ENCODE measurements at regions not wholly inside any gene's neighbourhood (a gene's known extent, or its start where the extent isn't known, plus 50 kb on each side); places are given as distances from the start of the nearest gene placed in this dataset.
"Not testable (repeated sequence)": the region's sequence is repeated elsewhere in the genome, so short reads cannot be mapped to it uniquely, and the experiment has no call there.

DNA sequence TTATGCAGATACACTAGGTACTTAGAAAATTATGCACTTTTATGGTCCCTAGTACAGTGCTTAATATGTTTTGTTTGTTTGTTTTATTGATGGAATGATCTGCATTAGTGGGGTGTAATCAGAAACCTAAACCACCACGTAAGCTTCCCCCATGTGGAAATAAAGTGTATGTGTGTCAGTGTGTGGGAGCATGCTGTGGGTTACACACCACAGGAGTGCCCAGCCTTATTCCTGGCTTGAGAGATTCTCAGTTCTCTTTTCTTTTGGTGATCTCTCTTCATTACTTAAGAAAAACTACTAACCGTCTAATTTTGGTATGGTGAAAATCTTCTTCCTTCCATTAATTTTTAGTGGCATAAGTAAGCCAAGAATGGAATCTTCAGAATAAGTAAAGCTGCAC is 398.6 kb downstream of the DCDC2C start:
- TF ChIP-seq, protein P1, sequence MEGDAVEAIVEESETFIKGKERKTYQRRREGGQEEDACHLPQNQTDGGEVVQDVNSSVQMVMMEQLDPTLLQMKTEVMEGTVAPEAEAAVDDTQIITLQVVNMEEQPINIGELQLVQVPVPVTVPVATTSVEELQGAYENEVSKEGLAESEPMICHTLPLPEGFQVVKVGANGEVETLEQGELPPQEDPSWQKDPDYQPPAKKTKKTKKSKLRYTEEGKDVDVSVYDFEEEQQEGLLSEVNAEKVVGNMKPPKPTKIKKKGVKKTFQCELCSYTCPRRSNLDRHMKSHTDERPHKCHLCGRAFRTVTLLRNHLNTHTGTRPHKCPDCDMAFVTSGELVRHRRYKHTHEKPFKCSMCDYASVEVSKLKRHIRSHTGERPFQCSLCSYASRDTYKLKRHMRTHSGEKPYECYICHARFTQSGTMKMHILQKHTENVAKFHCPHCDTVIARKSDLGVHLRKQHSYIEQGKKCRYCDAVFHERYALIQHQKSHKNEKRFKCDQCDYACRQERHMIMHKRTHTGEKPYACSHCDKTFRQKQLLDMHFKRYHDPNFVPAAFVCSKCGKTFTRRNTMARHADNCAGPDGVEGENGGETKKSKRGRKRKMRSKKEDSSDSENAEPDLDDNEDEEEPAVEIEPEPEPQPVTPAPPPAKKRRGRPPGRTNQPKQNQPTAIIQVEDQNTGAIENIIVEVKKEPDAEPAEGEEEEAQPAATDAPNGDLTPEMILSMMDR (IDR thresholded peaks at IDR 0.05; ENCODE audit: extremely low read depth, missing control alignments) = no peak
- no peak for DNase-seq (ENCODE audit: low spot score)

DNA sequence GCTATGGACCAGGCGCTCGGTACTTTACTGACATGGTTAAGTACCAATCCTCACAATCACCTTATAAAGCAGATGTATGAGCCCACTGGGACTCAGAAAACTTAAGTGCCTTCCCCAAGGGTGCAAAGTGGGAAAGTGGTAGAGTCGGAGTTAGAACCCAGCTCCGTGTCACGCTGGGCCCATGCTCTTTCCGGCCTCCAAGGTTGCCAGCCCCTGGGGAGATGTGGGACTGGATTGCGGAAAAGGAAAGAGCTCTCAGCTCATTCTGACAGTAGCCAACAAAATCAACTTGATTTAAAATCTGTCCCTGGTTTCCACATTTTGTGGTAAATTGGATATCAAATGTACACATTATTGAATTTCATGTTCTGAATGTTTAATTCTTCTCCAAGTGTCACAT is 403.8 kb downstream of the DCDC2C start:
- TF ChIP-seq, protein P1 (IDR thresholded peaks at IDR 0.05; ENCODE audit: extremely low read depth, missing control alignments) = no peak
- no peak for DNase-seq (ENCODE audit: low spot score)

DNA sequence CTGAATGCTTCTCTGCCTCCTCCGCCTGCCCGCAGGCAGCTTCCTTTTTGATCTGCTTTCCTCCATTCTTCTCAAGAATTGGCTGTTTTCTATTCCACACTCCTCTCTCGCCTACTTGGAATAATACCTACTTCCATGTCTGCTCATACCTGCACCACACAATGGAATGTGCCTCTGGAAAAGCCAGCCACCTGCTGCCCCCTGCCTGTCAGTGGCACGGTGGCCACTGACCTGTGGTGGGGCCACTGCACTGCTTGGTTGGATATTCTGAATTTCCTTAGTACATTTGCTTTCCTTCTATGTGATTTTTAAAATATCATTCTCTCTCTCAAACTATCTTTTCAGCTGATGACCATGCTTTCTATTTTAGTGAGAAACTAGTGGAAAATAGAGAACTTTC is 406.9 kb downstream of the DCDC2C start:
- TF ChIP-seq, protein P1 (IDR thresholded peaks at IDR 0.05; ENCODE audit: extremely low read depth, missing control alignments) = no peak
- no peak for DNase-seq (ENCODE audit: low spot score)

DNA sequence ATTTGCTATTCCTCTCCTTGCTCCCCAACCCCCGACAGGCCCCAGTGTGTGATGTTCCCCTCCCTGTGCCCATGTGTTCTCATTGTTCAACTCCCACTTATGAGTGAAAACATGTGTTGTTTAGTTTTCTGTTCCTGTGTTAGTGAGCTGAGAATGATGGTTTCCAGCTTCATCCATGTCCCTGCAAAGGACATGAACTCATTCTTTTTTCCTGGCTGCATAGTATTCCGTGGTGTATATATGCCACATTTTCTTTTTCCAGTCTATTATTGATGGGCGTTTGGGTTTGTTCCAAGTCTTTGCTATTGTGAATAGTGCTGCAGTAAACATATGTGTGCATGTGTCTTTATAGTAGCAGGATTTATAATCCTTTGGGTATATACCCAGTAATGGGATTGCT is 412.1 kb downstream of the DCDC2C start:
- not testable (repeated sequence) for DNase-seq (ENCODE audit: low spot score)

DNA sequence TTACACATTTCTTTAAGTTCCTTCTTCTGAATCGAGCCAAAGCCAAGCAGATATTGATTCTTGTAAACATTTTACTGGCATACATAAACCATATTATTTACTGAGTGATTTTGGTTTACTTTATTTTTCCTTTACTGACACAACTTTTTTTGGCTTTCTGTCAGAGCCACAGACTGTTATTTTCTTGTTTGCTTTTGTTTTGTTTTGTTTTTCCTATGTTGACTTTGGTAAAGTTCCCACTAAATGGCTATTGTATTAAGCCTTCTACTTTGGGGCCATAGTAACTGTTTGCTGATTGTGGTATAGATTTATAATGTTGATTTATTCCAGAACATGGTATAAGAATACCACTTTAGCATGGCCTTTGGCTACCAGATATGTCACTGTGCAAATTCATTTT is 419.4 kb downstream of the DCDC2C start:
- TF ChIP-seq, protein P1 (IDR thresholded peaks at IDR 0.05; ENCODE audit: extremely low read depth, missing control alignments) = no peak
- no peak for DNase-seq (ENCODE audit: low spot score)

DNA sequence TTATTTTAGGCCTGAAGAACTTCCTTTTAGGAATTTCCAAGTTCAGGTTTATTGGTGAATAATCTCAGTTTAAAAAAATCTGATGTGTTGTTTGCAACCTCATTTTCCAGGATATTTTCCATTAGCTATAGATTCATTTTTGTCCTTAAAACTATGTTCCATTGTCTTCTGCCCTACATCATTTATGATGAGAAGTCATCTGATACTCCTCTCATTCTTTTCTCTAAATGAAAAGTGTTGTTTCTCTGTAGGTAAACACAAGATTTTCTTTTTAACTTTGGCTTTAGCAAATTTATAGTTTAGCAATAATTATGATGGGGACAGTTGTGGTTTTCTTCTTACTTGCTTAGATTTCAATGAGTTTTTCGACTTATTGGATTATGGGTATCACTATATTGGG is 427.3 kb downstream of the DCDC2C start:
- TF ChIP-seq, protein P1 (IDR thresholded peaks at IDR 0.05; ENCODE audit: extremely low read depth, missing control alignments) = no peak

DNA sequence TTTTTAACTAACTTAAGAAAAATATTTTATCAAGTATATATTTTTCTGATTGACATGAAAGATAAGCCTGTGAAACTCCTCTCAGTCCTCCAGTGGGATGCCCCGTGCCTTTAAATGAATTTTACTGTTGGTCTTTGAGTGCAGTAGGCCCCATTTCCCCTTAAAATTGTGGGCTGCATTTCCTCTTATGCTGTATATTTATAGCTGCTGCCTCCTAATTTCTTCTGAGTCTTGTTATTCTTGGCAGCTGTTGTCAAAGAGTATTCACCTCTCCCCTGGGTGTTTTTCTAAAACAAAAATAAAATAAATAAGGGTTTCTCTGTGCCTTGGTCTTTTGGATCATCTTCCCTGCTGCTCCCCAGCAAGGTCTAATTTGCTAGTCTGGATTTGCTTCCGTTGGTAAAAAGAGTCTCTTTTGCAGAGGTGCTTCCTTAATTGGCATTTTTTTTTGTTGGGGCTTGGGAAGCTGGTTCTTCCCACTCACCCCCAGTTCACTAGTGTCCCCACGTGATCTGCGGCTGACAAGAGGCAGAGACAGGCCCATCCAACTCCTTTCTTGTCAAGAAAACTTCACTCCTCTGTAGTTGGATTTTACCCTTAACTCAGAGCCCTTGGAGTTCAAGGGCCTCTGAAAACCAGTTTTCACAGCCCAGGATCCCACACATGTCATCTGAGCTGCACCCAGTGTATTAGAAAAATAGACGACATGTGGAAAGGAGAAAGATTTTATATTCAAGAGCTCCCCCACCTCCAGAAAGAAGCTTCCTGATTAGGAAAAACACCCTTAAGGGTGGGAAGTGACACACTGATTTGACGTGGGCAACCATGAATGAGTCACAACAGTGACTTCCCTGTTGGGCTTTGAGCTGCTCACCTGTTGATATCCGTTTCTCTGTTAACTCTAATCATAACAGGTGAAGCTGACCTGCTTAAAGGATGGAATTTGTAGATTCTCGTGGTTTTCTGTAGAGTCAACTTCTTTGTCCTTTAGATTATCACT is 431.5 kb downstream of the DCDC2C start:
- TF ChIP-seq, protein P1 (IDR thresholded peaks at IDR 0.05; ENCODE audit: extremely low read depth, missing control alignments) = no peak
- DNase-seq (ENCODE audit: low spot score) = no peak

More for the DNA sequence above, 427.3 kb downstream of the DCDC2C start:
- DNase-seq (ENCODE audit: low spot score) = no peak

DNA sequence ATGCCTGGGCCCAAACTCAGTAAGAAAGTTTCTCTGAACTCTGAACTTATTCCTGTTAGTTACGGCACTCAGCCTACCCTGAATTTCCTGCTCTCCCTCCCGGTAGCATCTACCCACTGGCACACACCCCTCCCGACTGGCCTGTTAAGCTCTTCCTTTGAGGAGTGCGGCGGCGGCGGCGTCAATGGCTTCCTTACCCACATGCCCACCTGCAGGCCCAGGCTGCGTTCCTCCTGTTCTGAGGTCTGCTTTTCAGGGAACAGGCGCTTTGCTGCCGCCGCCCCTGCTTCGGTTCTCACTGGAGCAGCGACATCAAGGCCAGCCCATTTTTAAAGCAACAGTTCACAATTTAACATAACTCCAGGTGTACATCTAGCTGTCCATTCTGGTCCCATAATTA is 432.4 kb downstream of the DCDC2C start:
- TF ChIP-seq, protein P1 (IDR thresholded peaks at IDR 0.05; ENCODE audit: extremely low read depth, missing control alignments) = no peak
- no peak for DNase-seq (ENCODE audit: low spot score)

Measured in GM20000 (cell line).